ENCODE measurements at regions not wholly inside any gene's neighbourhood (a gene's known extent, or its start where the extent isn't known, plus 50 kb on each side); places are given as distances from the start of the nearest gene placed in this dataset.

GRCh38 chr6:87847135-87847829 is 145.2 kb upstream of the AKIRIN2 start:
- DNase-seq, result no peak

- DNase-seq, result no peak
Measured at GRCh38 chr6:87846434-87846833, 144.4 kb upstream of the AKIRIN2 start.

GRCh38 chr6:87840324-87840723 is 138.3 kb upstream of the AKIRIN2 start:
- DNase-seq, result no peak

GRCh38 chr6:87837876-87838275 is 135.8 kb upstream of the AKIRIN2 start:
- no peak for DNase-seq

GRCh38 chr6:87837444-87837843 is 135.4 kb upstream of the AKIRIN2 start:
- no peak for DNase-seq

- DNase-seq, result peak; percentile 29 to 67 (median 62)
Measured at GRCh38 chr6:87832025-87832825, 130.2 kb upstream of the AKIRIN2 start.

GRCh38 chr6:87830907-87831306 is 128.9 kb upstream of the AKIRIN2 start:
- DNase-seq, result peak in 2 of 3 donors; percentile 48 to 54

GRCh38 chr6:87829622-87830121 is 127.6 kb upstream of the AKIRIN2 start:
- no peak for DNase-seq

GRCh38 chr6:87828044-87828443 is 126.0 kb upstream of the AKIRIN2 start:
- no peak for DNase-seq

- no peak for DNase-seq
Measured at GRCh38 chr6:87827346-87827745, 125.3 kb upstream of the AKIRIN2 start.

GRCh38 chr6:87826424-87826823 is 124.4 kb upstream of the AKIRIN2 start:
- no peak for DNase-seq

GRCh38 chr6:87825821-87826221 is 123.8 kb upstream of the AKIRIN2 start:
- DNase-seq, result peak; percentile 44 to 84 (median 70)

GRCh38 chr6:87824958-87825491 is 123.0 kb upstream of the AKIRIN2 start:
- DNase-seq, result peak in 2 of 3 donors; percentile 26 to 49

GRCh38 chr6:87822011-87822410 is 120.0 kb upstream of the AKIRIN2 start:
- no peak for DNase-seq

- no peak for DNase-seq
Measured at GRCh38 chr6:87820343-87820984, 118.4 kb upstream of the AKIRIN2 start.

GRCh38 chr6:87817183-87817582 is 115.2 kb upstream of the AKIRIN2 start:
- DNase-seq, result no peak

- DNase-seq, result no peak
Measured at GRCh38 chr6:87815449-87815848, 113.4 kb upstream of the AKIRIN2 start.

- DNase-seq, result peak in 1 of 3 donors; percentile 62
Measured at GRCh38 chr6:87808005-87808757, 106.1 kb upstream of the AKIRIN2 start.

GRCh38 chr6:87807475-87807874 is 105.4 kb upstream of the AKIRIN2 start:
- peak; percentile 55 to 61 (median 56) for DNase-seq

- no peak for DNase-seq
Measured at GRCh38 chr6:87806635-87807034, 104.6 kb upstream of the AKIRIN2 start.

GRCh38 chr6:87806099-87806498 is 104.1 kb upstream of the AKIRIN2 start:
- peak; percentile 65 to 71 (median 67) for DNase-seq

GRCh38 chr6:87803791-87804190 is 101.8 kb upstream of the AKIRIN2 start:
- peak in 2 of 3 donors; percentile 29 to 53 for DNase-seq
